IMR-90 (cell line): ENCODE measurements at regions not wholly inside any gene's neighbourhood (a gene's known extent, or its start where the extent isn't known, plus 50 kb on each side); places are given as distances from the start of the nearest gene placed in this dataset.
A peak's percentile ranks its signal among the peaks of the same experiment; 100 is the strongest.

Experiments
- ATAC-seq: fragments of 200-7000 bp; cut with Tn5 transposase; 2 replicates; pipeline ENCODE4 v1.9.1; 2020; ENCODE audit warnings: low read depth, mild to moderate bottlenecking, moderate library complexity
- BruUV-seq: library from RNA; stranded (reverse); fragments of 400-500 nt; replicated peaks from 2 replicates; lab custom pipeline; 2021; lab: Mats Ljungman, UMichigan
- CTCF ChIA-PET: fragments of 300-600 bp; formaldehyde crosslinking; extraction: SDS; loops from one replicate; lab custom pipeline; 2021; ENCODE audit warnings: antibody characterized with exemption; lab: Yijun Ruan, JAX
- POLR2A ChIA-PET: fragments of 300-600 bp; sonication (Branson Sonifier 250); formaldehyde crosslinking; loops from one replicate; lab custom pipeline; 2022; ENCODE audit warnings: antibody characterized with exemption; ENCODE audit not compliant: unreplicated experiment; lab: Charles Lee
- DNase-seq: peaks from one replicate; pipeline ENCODE4 v3.0.0; 2013
- H2AFZ ChIP-seq: replicated peaks from 2 replicates; pipeline ENCODE3; 2013; ENCODE audit warnings: low read length, mild to moderate bottlenecking; ENCODE audit not compliant: poor library complexity
- H2AK5ac ChIP-seq: 2 replicates; pipeline ENCODE4 v1.6.1; 2013; ENCODE audit warnings: low read depth, low read length, inconsistent platforms
- H2AK9ac ChIP-seq: replicated peaks from 2 replicates; pipeline ENCODE3; 2013; ENCODE audit warnings: mild to moderate bottlenecking, low read depth, low read length, moderate library complexity; ENCODE audit not compliant: poor library complexity
- H2BK120ac ChIP-seq: 2 replicates; pipeline ENCODE4 v1.6.1; 2013; ENCODE audit warnings: low read depth, low read length, inconsistent platforms
- H2BK15ac ChIP-seq: 3 replicates; pipeline ENCODE4 v1.6.1; 2013; ENCODE audit warnings: low read depth, low read length, inconsistent platforms
- H2BK20ac ChIP-seq: 2 replicates; pipeline ENCODE4 v1.6.1; 2013; ENCODE audit warnings: low read depth, mild to moderate bottlenecking, inconsistent platforms, low read length, moderate library complexity
- H2BK5ac ChIP-seq: 2 replicates; pipeline ENCODE4 v1.6.1; 2013; ENCODE audit warnings: mild to moderate bottlenecking, low read depth, low read length, inconsistent platforms; ENCODE audit not compliant: poor library complexity, severe bottlenecking
- H3K14ac ChIP-seq: replicated peaks from 2 replicates; pipeline ENCODE4 v1.6.1; 2013; ENCODE audit warnings: low read depth, low read length, inconsistent platforms
- H3K18ac ChIP-seq: 2 replicates; pipeline ENCODE4 v1.6.1; 2013; ENCODE audit warnings: low read depth, low read length, control low read depth
- H3K23ac ChIP-seq: 2 replicates; pipeline ENCODE4 v1.6.1; 2013; ENCODE audit warnings: low read depth, low read length, inconsistent platforms
- H3K27ac ChIP-seq: 2 replicates; pipeline ENCODE4 v1.5.1; 2013; ENCODE audit warnings: mild to moderate bottlenecking, control low read depth, low read length; ENCODE audit not compliant: insufficient read depth
- H3K27me3 ChIP-seq: 2 replicates; pipeline ENCODE4 v1.6.1; 2013; ENCODE audit warnings: low read length; ENCODE audit not compliant: control insufficient read depth, insufficient read depth
- H3K36me3 ChIP-seq: 2 replicates; pipeline ENCODE4 v1.6.1; 2013; ENCODE audit warnings: low read length, mixed read lengths; ENCODE audit not compliant: control insufficient read depth, insufficient read depth
- H3K4ac ChIP-seq: 2 replicates; pipeline ENCODE4 v1.6.1; 2013; ENCODE audit warnings: low read depth, low read length, inconsistent platforms
- H3K4me1 ChIP-seq: 2 replicates; pipeline ENCODE4 v1.6.1; 2013; ENCODE audit warnings: low read length, mixed read lengths; ENCODE audit not compliant: control insufficient read depth, insufficient read depth
- H3K4me2 ChIP-seq: 2 replicates; pipeline ENCODE4 v1.6.1; 2013; ENCODE audit warnings: low read depth, mild to moderate bottlenecking, control low read depth, low read length, moderate library complexity
- H3K4me3 ChIP-seq: 2 replicates; pipeline ENCODE4 v1.5.1; 2013; ENCODE audit warnings: low read depth, mild to moderate bottlenecking, control low read depth, low read length, moderate library complexity; ENCODE audit not compliant: insufficient read depth
- H3K56ac ChIP-seq: 2 replicates; pipeline ENCODE4 v1.6.1; 2013; ENCODE audit warnings: low read length, inconsistent platforms; ENCODE audit not compliant: insufficient read depth; ENCODE audit errors: extremely low read depth
- H3K79me1 ChIP-seq, 2 experiments: 2 replicates each; pipeline ENCODE4 v1.6.1; 2013; ENCODE audit warnings: low read length in 2 of 2, inconsistent platforms in 1 of 2, low read depth in 1 of 2
- H3K9ac ChIP-seq: 2 replicates; pipeline ENCODE4 v1.6.1; 2013; ENCODE audit warnings: low read depth, low read length, control low read depth
- H3K9me1 ChIP-seq: 2 replicates; pipeline ENCODE4 v1.6.1; 2013; ENCODE audit warnings: low read length, inconsistent platforms; ENCODE audit not compliant: insufficient read depth
- H3K9me3 ChIP-seq: 2 replicates; pipeline ENCODE4 v1.6.1; 2013; ENCODE audit warnings: low read length; ENCODE audit not compliant: control insufficient read depth, insufficient read depth
- H4K20me1 ChIP-seq: 2 replicates; pipeline ENCODE4 v1.6.1; 2013; ENCODE audit warnings: low read length, inconsistent platforms; ENCODE audit not compliant: insufficient read depth
- H4K5ac ChIP-seq: 2 replicates; pipeline ENCODE4 v1.6.1; 2013; ENCODE audit warnings: mild to moderate bottlenecking, low read depth, low read length, control low read depth
- H4K8ac ChIP-seq, 2 experiments: 2 replicates each; pipeline ENCODE4 v1.6.1; 2013; ENCODE audit warnings: low read depth in 2 of 2, low read length in 2 of 2, control low read depth in 1 of 2, inconsistent platforms in 1 of 2
- H4K91ac ChIP-seq: 2 replicates; pipeline ENCODE4 v1.6.1; 2013; ENCODE audit warnings: low read depth, low read length, inconsistent platforms; ENCODE audit not compliant: insufficient read depth
- BHLHE40 ChIP-seq: fragments of 150-350 bp; IDR thresholded peaks from 2 replicates; pipeline ENCODE4 v1.6.1; 2016; ENCODE audit warnings: mild to moderate bottlenecking, low read depth, low read length
- CEBPB ChIP-seq: IDR thresholded peaks from 2 replicates; pipeline ENCODE4 v1.6.1; 2012; ENCODE audit warnings: low read depth, low read length, improper control_type of control experiment
- USF2 ChIP-seq: fragments of 150-350 bp; IDR thresholded peaks from 2 replicates; pipeline ENCODE4 v1.6.1; 2017; ENCODE audit warnings: mild to moderate bottlenecking, antibody characterized with exemption, low read length, low read depth
- WGBS, 2 experiments: methylation state at CpG; one replicate each; pipeline versions ENCODE4 v1.1.5 to v1.1.7; 2013; ENCODE audit warnings: missing lambda C conversion rate in 2 of 2; ENCODE audit not compliant: insufficient read length in 1 of 2; ENCODE audit errors: extremely low coverage in 2 of 2; 5-methylcytosine and 5-hydroxymethylcytosine counted together
- dilution Hi-C: fragments of 300-500 bp; cut with HindIII; formaldehyde crosslinking; loops from one replicate; pipeline ENCODE4 v1.14.3; 2018; ENCODE audit warnings: low sequenced_read_pairs; ENCODE audit not compliant: unreplicated experiment
- in situ Hi-C: fragments of 300-500 bp; cut with MboI; formaldehyde crosslinking; loops from 3 replicates; pipeline ENCODE4 v1.14.3; 2019; ENCODE audit warnings: low sequenced_read_pairs, inconsistent platforms, mixed read lengths
- intact Hi-C: fragments of 100-400 bp; cut with micrococcal nuclease; formaldehyde crosslinking; loops from 2 replicates; pipeline ENCODE4 v1.10.0; 2022

- peak; percentile 85 for ATAC-seq
- peak overlapping the region; percentile 93 for H3K18ac ChIP-seq
- H3K4me3 ChIP-seq: peak overlapping the region; percentile 6; the same call in 1 of the 2 replicates
- whole genome bisulfite sequencing, 2 experiments: no CpG with 5 or more reads among the region's 4 CpGs
- H4K5ac ChIP-seq: no peak overlapping the region; the same call in none of the 2 replicates
- H3K9me3 ChIP-seq: no peaks in the 10 kb centered on the region
- peak overlapping the region; percentile 75; the same call in 1 of the 2 replicates for H2BK20ac ChIP-seq
- POLR2A ChIA-PET: no interaction called here
- TF ChIP-seq USF2 (peak; percentile 22; the same call in 1 of the 2 replicates), CEBPB (no peak), BHLHE40 (peak; percentile 53; the same call in 1 of the 2 replicates)
- peak overlapping the region; percentile 17; the same call in 1 of the 3 replicates for H2BK15ac ChIP-seq
- H3K4me2 ChIP-seq: peak overlapping the region; percentile 73
- peak overlapping the region; percentile 12 for H3K56ac ChIP-seq
- H2AK9ac ChIP-seq: no peak overlapping the region
- in situ Hi-C loops (no loop called here), intact Hi-C loops (no loop called here), dilution Hi-C loops (no loop called here)
- DNase-seq: peak; percentile 76
- peak overlapping the region; percentile 82 for H2BK5ac ChIP-seq
- H3K27ac ChIP-seq: peak overlapping the region; percentile 66; the same call in 1 of the 2 replicates
- no TSS peak for BruUV-seq
- peak overlapping the region; percentile 34; the same call in 1 of the 2 replicates for H3K9ac ChIP-seq
- H3K9me1 ChIP-seq: no peaks in the 10 kb centered on the region; the same call in 1 of the 2 replicates
- no peak overlapping the region for H2AFZ ChIP-seq
- CTCF ChIA-PET: no interaction called here
- no peak overlapping the region for H2AK5ac ChIP-seq
- H3K4ac ChIP-seq: peak overlapping the region; percentile 39; the same call in 1 of the 2 replicates
- peak overlapping the region; percentile 80 for H3K14ac ChIP-seq
- peak overlapping the region; percentile 82 for H2BK120ac ChIP-seq
- H4K20me1 ChIP-seq: no peaks in the 10 kb centered on the region
- no peaks in the 10 kb centered on the region for H3K79me1 ChIP-seq
- H4K91ac ChIP-seq: no peak overlapping the region
- peaks cover 7% of the 10 kb centered on the region for H3K4me1 ChIP-seq
- no peaks in the 10 kb centered on the region for H3K36me3 ChIP-seq
- H3K27me3 ChIP-seq: no peaks in the 10 kb centered on the region
- peak overlapping the region; percentile 55; the same call in 1 of the 2 replicates for H3K23ac ChIP-seq
- peak overlapping the region; percentile 2 to 57; a peak in 2 of 4 replicates for H4K8ac ChIP-seq
Observed at GRCh38 chr10:4384245-4384644, 441.8 kb upstream of the AKR1E2 start.
